ENCODE measurements at regions not wholly inside any gene's neighbourhood (a gene's known extent, or its start where the extent isn't known, plus 50 kb on each side); places are given as distances from the start of the nearest gene placed in this dataset.
"Not testable (repeated sequence)": the region's sequence is repeated elsewhere in the genome, so short reads cannot be mapped to it uniquely, and the experiment has no call there.

DNA sequence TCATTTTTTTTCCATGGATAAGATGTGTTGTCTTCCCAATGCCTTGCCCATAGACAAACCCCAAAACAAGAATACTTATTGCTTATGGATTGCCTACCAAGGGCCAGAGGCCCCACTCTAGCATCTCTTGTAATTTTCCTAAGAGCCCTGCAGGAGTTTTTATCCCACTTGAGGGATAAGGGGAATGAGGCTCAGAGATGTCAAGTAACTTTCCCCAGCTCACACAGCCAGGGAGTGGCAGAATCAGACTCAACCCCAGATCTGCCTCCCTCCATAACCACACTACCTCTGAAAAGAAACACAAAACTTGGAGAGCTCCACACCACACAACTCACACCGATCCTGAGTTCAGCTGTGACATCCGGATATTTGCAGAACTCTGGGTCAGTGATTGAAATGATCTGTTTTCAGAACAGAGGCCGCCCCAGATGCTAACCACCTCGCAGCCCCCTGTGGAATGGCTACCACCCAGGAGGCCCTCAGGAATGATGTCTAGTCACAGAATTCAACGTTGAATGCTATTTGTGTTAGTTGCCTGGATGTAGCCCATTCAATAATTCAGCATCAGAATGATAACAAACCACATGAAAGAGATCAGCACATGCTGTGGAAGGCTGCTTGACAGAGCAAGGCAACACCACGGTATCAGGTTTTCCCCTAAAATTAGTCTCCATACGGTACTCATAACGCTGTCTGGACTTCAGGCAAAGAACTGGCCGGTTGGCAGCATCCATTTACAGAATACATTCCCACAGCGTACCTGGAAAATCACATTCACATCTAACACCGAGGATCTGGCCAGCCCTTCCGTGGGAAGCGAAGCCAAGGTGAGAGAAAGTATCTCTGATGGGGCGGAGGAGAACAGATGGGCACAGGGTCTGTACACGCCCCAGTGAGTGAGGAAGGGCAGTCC is 231.9 kb downstream of the TOMM20 start:
- no peak for DNase-seq

DNA sequence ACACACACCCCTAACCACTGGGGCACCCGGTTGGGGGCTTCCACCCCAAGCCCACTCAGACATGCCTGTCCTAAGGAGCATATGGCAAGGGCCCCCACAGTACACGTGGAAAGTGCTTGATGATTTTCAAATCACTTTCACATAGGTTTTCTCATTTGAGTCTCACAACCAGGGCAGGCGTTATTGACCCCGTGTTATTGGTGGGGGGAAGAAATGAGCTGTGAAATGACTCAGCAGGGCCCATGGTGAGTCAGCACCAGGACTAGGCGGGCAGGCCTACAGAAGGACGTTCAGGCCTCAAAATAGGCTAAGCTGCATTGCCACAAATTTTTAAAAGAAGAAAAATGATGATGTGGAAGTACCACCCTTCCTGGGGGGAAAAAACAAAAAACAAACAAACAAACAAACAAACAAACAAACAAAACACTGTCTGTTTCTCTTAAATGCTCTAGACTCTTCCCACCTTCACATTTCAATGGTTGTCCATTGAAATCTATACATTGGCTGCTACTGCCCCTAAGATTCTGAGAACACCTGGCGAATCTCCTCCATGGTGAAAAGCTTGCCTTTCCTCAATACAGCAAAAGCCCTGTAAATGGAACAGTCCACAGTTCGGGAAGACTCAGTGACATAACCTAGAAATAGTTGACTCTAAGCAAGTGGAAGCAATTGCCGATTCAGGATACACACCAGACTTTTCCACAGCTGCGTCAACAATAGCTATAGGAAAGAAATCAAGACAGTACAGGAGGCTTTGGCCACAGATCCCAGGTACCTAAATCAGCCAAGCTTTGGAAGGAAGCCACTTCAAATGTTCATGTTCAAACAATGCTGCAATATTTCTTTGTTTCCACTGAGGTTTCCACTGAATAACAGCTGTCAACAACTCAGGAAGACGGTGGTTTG is 234.7 kb downstream of the TOMM20 start:
- no peak for DNase-seq

DNA sequence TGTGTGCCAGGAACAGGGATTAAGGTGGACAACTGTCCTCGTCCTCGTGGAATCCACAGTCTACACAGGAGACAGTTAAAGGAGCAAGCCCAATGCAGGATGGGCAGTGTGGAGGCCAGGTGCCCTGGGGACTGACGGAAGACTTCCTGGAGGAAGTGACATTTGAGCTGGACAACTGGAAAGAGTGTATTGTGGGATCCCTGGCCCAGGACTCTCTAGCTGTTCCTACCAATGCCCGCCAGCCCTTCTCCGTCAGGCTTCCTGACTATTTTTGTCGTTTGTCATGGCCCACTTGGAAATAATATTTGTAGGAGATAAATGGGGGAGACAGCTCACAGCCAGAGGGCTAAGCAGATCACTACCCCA is 235.3 kb downstream of the TOMM20 start:
- no peak for DNase-seq

DNA sequence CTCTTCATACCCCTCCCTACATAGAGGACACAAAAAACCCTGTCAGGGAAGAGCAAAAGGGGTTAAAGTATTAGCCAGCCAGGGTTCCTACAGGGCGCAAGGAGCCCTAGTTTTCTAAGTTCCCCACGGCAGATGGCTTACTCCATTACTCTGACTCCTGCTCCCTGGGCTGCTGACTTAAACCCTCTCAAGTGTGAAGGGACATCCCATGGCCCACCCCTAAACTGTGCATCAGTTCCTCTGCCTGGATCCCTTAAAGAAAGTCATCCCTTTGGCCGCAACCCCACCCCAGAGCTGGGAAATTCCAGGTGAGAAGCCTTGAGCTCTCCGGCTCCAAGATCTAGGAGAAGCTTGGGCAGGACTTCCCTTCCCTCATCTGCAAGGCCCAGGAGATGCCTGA is 236.0 kb downstream of the TOMM20 start:
- DNase-seq, result no peak

DNA sequence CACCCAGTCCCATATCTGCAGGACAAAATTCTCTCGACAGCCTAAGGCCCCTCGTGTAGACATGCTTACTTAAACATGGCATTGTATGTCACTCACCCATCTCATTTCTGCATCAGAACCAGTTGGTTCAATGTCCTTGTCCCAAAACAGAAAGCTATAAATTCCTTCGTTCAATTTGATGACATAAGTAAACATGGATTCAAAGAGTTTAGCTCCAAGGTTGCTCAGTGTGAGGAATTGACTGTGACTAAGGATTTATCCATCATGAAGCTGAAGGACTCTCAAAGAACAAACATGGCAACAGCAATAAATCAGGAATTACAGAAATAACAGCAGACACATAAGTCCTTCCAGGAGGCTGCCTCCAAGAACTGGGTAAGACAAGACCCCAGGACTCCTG is 237.2 kb downstream of the TOMM20 start:
- no peak for DNase-seq

DNA sequence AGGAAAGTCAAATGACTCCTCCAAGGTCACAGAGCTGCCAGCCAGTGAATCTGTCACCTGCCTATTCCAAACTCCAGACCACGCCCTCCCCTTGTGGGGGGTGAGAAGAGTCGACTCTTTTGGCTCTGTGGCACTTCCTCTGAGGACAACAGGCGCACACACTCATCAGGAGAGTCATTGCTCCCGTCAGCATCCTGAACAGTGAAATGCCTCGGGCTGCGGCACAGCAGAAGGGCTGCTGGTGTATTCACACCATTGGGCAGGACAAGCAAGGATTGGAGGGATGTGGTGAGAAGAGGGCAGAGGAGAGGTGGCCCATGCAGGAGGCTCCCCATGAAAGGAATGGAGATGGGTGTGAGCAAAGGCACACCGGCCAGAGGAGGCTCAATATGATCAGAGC is 239.0 kb downstream of the TOMM20 start:
- no peak for DNase-seq

DNA sequence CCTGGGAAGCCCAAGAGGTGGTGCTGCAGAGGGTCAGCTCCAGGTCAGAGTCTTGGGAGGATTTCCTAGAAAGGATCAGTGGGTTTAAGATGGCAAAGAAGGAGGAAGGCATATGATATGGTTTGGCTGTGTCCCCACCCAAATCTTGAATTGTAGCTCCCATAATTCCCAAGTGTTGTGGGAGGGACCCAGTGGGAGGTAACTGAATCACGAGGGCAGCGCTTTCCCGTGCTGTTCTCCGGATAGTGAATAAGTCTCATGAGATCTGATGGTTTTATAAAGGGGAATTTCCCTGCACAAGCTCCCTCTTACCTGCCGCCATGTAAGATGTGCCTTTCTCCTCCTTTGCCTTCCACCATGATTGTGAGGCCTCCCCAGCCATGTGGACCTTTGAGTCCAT is 240.4 kb downstream of the TOMM20 start:
- not testable (repeated sequence) for DNase-seq

DNA sequence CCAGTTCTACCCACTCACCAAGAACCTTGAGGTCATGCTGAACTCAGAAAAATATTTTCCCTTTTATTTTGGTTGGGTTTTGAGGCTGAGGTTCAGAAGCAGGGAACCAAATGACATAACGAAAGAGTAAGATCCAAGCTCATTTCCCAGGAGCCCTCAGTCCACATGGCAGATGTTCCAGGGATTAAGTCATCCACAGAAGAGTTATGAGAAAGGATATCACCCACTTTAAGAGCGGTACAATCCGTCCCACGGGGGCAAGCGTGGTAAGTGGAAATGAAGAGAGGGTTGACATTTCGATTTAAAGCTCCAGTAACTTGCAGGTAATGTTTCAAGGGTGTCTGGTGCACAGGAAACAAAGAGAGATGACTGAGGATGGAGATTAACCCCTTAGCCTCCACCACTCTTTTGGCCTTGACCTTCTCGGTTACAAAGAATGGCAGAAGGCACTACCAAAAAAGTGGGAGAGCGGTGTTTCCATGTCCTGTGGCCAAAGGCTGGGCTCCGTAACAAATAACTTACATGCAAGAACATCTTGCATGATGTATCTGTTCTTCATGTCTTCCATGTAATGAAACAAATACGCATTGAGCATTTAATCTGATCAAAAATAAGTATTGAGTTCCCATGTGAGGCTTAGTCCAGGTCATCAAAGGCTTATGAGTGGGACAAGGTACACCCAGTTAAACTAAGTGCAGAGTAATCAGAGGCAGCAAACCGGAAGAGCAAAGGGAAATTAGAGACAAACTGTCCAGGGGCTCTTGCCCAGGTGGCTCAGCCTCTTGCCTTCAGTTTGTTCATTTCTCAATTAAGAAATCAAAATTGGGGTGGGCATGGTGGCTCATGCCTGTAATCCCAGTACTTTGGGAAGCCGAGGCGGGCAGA is 241.4 kb downstream of the TOMM20 start:
- no peak for DNase-seq

DNA sequence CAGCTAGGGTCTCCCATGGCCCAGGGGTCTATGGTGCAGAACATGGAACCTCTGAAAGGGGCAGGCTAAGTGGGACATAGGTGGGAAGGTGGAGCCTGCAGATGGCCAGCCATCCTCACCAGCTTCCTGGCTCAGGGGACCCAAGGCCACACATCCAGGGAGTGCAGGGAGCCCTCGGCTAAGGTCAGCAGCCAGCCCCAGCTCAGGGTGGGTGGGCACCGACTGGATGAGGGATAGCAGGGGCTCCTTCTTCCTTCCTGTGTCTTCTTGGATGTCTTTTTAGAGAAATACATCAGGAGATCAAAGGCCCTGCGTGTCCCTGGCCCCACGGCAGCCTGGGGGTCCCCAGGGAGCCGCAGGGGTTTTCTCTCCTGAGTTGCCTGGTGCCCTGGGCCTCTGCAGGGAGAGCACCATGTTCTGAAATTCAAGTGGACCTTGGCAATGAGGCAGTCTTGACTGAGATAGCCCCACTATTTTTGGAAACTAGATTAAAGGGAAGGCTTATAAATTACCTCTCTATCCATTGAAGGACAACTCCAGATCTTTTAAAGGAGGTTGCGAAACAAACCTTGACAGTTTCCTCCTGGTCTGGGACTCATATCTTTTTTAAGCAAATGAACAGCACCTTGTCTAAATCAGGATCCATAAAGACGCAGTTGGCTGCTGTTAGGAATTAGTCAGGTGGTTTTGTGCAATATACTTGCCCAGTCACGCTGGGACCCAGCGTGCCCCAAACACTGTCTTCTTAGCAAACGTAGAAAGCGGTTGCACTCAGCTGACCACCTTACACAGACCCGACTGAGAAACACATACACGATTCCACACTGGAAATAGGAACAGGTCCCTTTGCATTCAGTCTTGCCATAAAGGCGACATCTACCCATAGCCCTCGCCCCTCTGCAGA is 242.3 kb downstream of the TOMM20 start:
- no peak for DNase-seq

DNA sequence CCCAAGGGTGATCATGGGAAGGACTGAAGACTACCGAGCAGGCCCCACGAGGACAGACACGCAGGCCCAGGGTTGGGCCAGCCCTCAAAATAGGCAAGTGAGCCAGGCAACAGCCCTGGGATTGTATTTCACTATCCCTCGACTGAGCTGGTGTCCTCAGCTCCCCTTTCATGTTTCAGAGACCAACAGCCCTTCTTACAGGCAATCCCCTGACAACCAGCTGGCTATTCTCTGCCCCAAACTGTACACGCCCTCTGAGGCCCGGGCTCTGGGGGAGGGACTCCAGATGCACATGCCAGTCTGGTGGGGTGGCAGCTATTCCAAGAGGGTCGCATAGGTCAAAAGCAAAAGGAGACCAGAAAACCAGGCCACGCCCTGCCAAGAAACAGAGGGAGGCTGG is 243.0 kb downstream of the TOMM20 start:
- no peak for DNase-seq

DNA sequence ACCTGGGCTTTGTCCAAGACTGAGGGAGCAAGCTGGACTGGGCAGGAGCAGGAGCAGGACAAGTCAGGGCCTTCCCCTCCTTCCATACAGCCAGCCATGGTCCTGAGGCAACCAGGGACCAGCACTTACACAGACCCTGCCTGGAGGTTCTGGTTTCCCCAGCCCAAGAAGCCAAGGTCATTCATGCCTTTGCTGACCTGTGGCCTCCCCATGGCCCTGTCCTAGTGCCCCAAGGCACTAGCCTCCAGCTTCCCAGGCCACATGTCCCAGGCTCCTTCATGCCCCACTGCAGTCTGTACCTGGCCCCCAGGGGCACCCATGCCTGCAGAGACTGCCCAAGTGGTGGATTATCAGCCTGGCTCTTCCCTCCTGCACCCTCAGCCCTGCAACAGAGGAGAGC is 243.9 kb downstream of the TOMM20 start:
- no peak for DNase-seq

DNA sequence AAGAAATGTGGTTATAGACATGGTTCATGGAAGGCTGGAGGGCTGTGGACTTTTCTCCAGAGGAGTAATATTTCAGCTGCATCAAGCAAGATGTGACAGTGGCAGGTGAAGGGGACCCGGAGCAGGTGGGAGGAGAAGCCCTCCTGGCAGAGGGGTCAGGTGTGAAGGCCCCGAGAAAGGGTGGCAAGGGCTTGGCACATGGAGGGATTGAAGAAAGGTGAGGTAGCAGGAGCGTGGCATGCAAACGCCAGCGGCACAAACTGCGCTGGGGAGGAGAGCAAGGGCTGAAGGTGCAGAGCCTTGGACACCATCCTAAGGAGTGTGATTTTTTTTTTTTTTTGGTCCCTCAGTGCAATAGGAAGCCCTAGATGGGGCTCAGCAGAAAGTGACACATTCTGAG is 244.6 kb downstream of the TOMM20 start:
- DNase-seq, result no peak

DNA sequence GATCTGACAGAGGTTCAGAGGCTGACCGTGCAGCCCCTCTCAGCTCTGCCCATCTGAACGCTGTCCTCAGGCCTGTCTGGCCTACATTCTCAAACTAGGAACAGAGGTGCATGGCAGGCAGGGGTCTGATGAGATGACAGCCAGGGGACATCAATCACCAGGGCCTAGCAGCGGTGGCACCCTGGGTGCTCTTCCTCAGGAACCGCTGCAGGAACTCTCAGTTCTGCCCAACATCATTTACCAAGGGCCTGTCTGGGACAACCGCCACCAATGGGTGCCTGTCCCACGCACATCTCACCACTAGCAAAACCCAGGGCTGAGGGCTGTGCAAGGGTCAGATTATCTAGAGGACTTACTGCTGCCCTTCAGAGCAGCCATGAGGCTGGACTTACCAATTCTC is 245.7 kb downstream of the TOMM20 start:
- DNase-seq, result no peak

DNA sequence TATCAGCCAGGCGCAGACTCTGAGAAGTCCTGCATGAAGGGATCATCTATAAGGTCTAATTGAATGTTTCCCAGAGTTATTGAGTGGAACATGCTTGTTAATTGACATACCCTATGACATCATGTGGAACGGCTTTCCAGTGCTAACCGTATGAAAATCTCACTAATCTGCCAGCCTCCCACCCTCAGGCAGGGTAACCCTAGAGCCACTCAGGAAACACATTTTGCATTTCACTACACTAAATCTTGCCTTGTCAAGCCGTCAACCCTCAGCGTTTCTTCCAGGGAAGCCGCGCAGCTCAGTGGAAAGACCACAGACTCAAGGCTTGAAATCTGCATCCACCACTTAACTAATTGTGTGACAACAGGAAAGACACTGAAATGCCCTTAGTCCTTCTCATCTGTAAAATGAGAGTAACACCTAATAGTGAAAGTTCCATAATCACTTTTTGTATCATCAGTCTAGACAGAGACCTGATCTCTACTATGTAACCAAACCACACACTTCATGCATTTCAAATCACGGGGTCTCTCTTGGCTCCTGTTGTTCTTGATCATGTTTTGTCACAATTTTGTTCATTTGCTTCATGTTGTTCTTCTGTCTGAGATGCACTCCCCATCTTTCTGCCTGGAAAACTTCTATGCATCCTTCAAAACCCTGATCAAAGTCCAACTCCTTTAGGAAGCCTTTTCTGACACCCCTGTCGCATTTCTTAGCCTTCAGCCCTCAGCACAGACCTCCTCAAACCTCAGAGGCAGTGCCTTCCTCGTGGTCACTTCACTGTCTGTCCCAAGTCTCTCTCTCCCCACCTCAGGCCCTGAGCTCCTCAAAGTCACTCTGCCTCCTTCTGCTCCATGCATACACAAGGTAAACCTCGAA is 246.5 kb downstream of the TOMM20 start:
- DNase-seq, result no peak

DNA sequence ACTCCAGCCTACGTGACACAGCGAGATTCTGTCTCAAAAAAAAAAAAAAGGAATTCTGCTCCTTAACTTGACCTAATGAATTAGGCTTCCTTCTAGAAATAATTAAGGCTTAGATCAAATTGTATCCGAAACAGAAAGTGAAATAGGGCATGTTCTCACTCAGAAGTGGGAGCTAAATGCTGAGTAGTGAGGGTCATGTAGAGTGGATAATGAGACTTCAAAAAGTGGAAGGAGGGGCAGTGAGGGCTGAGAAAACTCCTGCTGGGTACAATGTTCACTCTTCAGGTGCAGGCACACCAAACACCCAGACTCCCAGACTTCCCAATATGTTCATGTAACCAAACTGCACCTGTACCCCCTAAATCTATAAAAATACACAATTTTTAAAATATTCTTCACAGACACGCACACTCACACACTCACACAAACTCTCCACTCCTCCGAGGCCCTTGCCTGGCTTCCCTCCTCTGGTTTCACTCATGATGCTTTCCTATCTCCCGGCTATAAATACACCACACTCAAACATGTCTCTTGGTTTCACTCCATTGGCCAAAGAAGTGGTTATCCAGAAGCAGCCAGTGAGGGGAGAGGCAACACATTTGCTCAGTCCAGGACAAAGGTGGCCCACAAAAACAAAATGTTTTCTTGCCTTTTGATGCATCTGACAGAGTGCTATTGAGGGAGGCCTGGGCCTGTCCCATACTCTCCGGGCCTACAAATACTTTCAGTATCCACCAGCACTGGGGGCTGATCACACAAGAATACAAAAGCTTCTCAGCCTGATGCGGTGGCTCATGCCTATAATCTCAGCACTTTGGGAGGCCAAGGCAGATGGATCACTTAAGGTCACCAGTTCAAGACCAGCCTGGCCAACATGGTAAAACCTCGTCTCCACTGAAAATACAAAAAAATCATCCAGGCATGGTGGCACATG is 249.2 kb downstream of the TOMM20 start:
- no peak for DNase-seq

DNA sequence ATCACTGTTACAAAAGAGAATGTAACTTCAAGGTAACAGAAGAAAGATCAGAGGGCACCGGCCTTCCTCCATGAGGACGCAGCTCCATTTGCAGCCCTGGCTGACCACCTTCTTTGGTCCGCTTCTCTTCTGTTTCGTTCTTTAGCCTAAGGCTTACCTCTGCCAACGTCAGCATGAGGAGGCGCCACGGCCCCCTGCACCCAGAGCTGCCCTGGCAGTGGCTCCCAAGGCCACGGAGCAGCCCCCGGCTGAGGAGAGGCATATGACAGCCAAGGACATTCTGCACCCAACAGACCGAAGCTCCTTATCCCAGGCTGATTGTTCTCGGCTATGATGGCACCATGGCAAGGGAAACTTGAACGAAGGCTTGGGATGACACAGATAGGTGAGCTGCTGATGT is 250.3 kb downstream of the TOMM20 start:
- no peak for DNase-seq

DNA sequence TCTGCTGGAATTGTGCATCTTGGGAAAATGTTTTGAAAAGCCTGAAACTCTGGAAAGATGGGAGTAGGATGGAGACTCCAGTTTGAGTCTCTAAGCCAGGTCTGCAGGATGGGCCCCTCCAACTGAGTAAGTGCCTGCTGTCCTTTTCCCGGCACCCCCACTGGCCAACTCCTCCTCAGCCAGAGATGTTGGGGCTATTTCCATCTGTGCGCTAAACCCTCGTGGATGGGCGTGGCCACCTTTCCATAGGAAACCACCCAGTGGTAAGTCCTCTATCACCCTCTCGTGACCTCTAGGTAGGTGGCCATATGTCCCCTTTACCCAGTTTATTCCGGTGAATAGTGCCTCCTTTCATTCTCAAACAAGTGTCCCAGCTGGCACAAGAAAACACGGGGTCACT is 250.9 kb downstream of the TOMM20 start:
- no peak for DNase-seq

DNA sequence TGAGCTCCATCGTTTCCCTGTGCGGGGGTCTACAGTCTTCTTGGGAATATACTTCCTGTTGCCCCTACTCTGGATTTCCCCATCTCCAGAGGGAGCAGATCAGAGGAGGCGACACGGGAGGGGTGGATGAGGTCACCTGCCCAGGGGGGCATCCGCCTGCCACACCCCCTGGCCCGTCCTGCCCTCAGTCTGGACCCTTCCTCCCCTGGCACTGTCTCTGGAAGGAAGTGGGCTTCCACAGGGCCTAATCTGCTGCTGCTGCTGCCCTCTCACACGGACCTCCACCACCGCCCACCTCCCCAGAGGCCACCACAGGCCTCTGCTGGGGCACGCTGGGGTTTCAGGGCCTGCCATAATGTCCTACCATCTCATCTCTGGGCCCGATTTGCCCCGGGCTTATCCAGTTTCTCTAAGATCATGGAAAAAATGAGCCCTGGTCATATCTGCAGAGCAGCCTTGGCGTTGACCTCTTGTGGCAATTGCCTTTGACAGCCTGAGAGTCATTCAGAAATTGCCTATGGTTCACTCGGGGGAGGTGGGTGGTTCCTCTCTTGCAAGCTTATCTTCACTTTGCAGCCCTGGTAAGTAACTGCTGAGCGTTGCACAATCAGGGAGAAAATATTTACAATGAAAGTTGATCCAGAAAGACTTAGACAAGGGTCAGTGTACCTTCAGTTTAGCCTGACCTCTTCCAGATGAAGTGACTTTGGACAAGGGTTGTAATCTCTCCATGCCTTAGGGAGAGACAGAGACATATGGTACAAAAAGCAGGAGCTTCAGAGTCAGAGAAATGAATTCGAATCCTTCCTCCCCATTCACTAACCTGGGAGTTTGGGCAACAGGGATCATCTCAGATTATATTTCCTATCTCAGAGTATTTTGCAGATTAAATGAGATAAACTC is 252.4 kb downstream of the TOMM20 start:
- no peak for DNase-seq

All from CD4-positive, alpha-beta T cell treated with Interleukin-10 for 1 hour (primary cell).